Activated T-cell treated with anti-CD3 and anti-CD28 coated beads, Interleukin-2, amount 50 U/mL, for 72 hours (primary cell): ENCODE measurements at regions not wholly inside any gene's neighbourhood (a gene's known extent, or its start where the extent isn't known, plus 50 kb on each side); places are given as distances from the start of the nearest gene placed in this dataset.

Experiments used
- ATAC-seq, 2 donors: fragments of 150-1000 bp; cut with Tn5 transposase; replicated peaks in 1 of 2; 2 replicates each; pipeline ENCODE4 v1.10.0; 2021; ENCODE audit warnings: moderate library complexity in 2 of 2, mild to moderate bottlenecking in 1 of 2
- DNase-seq, 2 donors: peaks; one replicate each; pipeline ENCODE4 v3.0.0; 2021 to 2022; ENCODE audit warnings: mixed read lengths in 1 of 2
- H3K27ac Mint-ChIP-seq: one replicate; pipeline ENCODE4 v1.8.0; 2022; ENCODE audit warnings: mild to moderate bottlenecking, moderate library complexity, mixed read lengths
- H3K27me3 Mint-ChIP-seq: one replicate; pipeline ENCODE4 v1.8.0; 2022; ENCODE audit warnings: low read depth, mixed read lengths
- H3K36me3 Mint-ChIP-seq, 2 donors: one replicate each; pipeline ENCODE4 v1.8.0; 2022; ENCODE audit warnings: mixed read lengths in 2 of 2, mild to moderate bottlenecking in 1 of 2; ENCODE audit not compliant: insufficient read depth in 2 of 2
- H3K4me1 Mint-ChIP-seq: one replicate; pipeline ENCODE4 v1.8.0; 2022; ENCODE audit warnings: low read depth, mixed read lengths
- H3K4me3 Mint-ChIP-seq, 2 donors: one replicate each; pipeline ENCODE4 v1.8.0; 2022; ENCODE audit warnings: mild to moderate bottlenecking in 2 of 2, mixed read lengths in 2 of 2, moderate library complexity in 2 of 2
- H3K9me3 Mint-ChIP-seq, 2 donors: one replicate each; pipeline ENCODE4 v1.8.0; 2022; ENCODE audit warnings: mixed read lengths in 2 of 2

DNA sequence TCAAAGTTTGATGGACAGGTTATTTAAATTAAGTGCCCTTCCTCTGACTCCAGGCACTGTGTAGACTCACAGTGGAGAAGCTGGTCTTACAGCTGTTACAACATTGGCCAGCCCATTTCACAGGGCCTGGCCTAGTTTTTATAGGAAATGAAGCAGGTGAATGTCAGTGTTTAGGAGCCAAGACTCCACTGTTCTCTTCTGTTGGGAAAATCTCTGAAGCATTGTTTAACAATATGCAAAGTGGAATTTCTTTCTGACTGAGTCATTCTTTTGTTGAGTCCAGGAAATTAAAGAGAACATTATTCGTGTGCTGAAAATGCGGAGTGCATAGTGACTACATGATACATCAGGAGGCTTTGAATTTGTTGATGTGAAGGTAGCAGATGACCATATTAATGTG, 64.7 kb downstream of the ARRDC4 start:
- H3K4me1 Mint-ChIP-seq, result no peaks in the 10 kb centered on the region
- H3K36me3 Mint-ChIP-seq, result peaks cover 0 to 1% of the 10 kb centered on the region in 2 donors
- H3K27me3 Mint-ChIP-seq, result no peaks in the 10 kb centered on the region
- H3K4me3 Mint-ChIP-seq, result no peak overlapping the region
- no peak overlapping the region for H3K27ac Mint-ChIP-seq
- ATAC-seq (no peak), DNase-seq (no peak)
- peaks cover 4 to 10% of the 10 kb centered on the region in 2 donors for H3K9me3 Mint-ChIP-seq

DNA sequence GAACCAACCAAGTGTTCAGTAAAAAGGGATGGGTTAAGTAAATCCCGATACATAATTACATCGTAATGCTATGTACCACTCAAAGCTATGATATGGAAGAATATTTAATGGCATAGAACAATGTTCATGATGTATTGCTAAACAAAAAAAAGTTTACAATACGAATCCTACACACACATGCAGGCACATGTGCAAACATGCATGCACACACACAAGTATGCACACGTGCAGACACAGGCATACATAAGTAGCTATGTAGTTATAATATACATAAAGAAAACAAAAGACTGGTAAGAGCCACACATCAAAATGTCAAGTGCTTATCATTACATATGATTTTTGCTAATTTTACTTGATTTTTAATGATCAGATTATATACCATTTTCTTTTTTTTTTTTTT, 74.2 kb downstream of the ARRDC4 start:
- DNase-seq, result no peak
- Mint-ChIP-seq H3K4me1 (no peaks in the 10 kb centered on the region), H3K36me3 (no peaks in the 10 kb centered on the region), H3K9me3 (no peaks in the 10 kb centered on the region), H3K27ac (no peak overlapping the region), H3K27me3 (no peaks in the 10 kb centered on the region), H3K4me3 (no peak overlapping the region)
- ATAC-seq, result no peak

DNA sequence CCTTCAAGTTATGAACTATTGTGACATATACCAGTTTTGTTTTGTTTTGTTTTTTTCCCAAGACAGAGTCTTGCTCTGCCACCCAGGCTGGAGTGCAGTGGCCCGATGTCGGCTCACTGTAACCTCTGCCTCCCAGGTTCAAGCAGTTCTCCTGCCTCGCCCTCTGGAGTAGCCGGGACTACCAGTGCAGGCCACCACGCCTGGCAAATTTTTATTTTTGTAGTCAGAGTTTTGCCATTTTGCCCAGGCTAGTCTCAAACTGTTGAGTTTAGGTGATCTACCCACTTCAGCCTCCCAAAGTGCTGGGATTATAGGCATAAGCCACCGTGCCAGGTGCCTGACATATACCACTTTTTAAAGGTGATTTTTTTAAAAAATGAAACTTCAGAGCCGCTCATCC, 74.6 kb downstream of the ARRDC4 start:
- no peak overlapping the region for H3K4me3 Mint-ChIP-seq
- no peaks in the 10 kb centered on the region for H3K36me3 Mint-ChIP-seq
- no peaks in the 10 kb centered on the region for H3K27me3 Mint-ChIP-seq
- no peaks in the 10 kb centered on the region for H3K9me3 Mint-ChIP-seq
- no peak overlapping the region for H3K27ac Mint-ChIP-seq
- no peak for DNase-seq
- no peaks in the 10 kb centered on the region for H3K4me1 Mint-ChIP-seq
- ATAC-seq, result no peak

DNA sequence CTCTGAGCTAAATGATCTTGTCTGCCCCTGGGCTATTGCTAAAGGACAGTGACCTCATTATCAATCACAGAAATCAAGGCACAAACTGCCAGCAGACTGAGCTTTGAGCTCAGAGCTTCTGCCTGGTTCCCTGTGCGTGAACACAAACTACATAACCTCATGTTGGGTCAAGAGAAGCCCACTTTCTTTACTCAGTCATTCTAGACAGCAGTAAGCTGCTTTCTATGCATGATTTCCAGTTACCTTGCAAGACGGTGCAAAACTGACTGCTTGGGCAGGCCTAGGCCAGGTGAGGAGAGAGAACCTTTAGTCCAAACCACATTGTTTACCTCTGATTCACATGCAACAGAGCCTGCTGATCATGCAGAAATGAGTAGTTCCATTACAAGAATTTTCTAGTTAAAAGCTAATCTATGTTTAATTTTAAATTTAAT, 75.1 kb downstream of the ARRDC4 start:
- no peak overlapping the region for H3K4me3 Mint-ChIP-seq
- ATAC-seq, result no peak
- H3K9me3 Mint-ChIP-seq, result no peaks in the 10 kb centered on the region
- DNase-seq, result no peak
- H3K4me1 Mint-ChIP-seq, result no peaks in the 10 kb centered on the region
- H3K27ac Mint-ChIP-seq, result no peak overlapping the region
- H3K27me3 Mint-ChIP-seq, result no peaks in the 10 kb centered on the region
- no peaks in the 10 kb centered on the region for H3K36me3 Mint-ChIP-seq

DNA sequence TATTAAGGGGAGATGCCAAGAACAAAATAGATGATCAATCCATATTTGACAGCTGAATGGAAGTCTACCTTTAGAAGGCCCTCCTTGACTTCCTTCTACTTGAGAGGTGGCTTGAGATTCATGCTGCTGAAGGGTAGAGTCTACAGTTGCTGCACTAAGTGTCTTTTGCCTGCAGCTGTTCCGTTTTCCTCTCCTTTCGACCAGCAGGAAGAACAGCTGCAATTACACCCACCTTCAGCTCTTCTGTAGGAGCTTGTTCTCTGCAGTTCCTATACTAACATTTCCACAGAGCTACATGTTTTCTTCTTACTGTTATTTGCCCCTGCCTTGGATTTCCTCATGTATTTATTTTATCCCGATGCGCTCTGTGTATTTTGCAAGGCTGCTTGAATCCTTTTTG, 79.1 kb downstream of the ARRDC4 start:
- DNase-seq (no peak), ATAC-seq (no peak)
- Mint-ChIP-seq H3K4me1 (no peaks in the 10 kb centered on the region), H3K27ac (no peak overlapping the region), H3K9me3 (no peaks in the 10 kb centered on the region), H3K4me3 (no peak overlapping the region), H3K27me3 (no peaks in the 10 kb centered on the region), H3K36me3 (no peaks in the 10 kb centered on the region)

DNA sequence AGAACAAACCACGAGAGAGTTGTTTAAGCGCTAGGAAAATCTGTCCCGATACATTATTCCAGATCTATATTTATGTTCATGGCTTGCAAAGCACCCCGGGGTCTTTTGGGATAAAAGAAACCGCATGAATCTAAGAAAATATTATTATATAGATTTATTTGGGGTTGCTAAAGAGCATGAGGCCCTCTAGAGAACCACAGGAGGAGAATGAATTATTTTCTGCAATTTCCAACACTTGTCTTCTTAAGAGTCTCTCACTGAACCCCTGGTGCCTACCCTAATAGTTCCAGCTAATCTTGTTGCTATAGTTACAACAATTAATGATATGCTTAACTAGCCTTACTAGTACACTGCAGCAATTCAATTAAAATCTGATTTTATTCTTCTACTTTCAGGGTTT, 79.6 kb downstream of the ARRDC4 start:
- ATAC-seq (no peak), DNase-seq (no peak)
- H3K27me3 Mint-ChIP-seq, result no peaks in the 10 kb centered on the region
- H3K36me3 Mint-ChIP-seq, result no peaks in the 10 kb centered on the region
- no peak overlapping the region for H3K27ac Mint-ChIP-seq
- no peaks in the 10 kb centered on the region for H3K9me3 Mint-ChIP-seq
- no peak overlapping the region for H3K4me3 Mint-ChIP-seq
- no peaks in the 10 kb centered on the region for H3K4me1 Mint-ChIP-seq

DNA sequence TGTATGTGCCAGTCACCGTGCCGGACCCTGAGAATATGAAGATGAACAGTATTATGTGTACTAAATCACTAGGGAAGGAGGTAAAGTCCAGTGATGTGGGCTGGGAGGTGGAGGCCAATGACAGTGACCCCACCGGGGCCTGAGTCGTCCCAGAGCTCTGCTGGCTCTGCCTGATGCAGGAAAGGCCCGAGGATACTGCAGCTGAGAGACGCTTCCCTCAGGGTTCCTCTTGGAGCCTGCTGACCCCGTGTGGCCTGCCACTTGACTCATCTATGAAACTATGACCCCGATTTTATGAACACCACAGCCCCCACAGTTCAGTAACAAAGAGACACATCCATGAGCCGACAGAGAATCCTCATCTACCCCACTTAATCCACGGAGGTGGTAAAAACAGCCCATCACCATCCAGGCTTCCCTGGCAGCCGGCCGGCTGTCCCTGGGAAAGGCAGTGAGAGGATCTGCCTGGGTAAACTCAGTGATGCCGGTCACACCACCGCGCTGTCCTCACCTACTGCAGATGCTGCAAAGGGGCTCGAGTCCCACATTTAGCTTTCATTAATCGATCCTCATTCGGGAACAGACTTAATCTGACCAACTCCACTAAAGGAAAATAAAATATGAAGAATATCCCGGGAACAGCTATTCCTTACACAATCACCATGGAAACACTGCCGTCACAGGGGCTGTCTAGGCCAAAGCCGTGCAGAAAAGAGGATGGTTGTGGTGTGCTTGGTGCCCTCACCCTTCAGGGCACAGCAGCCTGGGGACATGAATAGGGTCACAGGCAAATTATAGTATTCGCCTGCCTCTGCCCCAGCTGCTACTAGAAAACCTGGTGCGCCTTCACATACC, 82.9 kb downstream of the ARRDC4 start:
- Mint-ChIP-seq H3K9me3 (no peaks in the 10 kb centered on the region), H3K4me1 (no peaks in the 10 kb centered on the region), H3K27me3 (no peaks in the 10 kb centered on the region), H3K4me3 (no peak overlapping the region), H3K27ac (no peak overlapping the region), H3K36me3 (no peaks in the 10 kb centered on the region)
- no peak for ATAC-seq
- DNase-seq, result no peak

DNA sequence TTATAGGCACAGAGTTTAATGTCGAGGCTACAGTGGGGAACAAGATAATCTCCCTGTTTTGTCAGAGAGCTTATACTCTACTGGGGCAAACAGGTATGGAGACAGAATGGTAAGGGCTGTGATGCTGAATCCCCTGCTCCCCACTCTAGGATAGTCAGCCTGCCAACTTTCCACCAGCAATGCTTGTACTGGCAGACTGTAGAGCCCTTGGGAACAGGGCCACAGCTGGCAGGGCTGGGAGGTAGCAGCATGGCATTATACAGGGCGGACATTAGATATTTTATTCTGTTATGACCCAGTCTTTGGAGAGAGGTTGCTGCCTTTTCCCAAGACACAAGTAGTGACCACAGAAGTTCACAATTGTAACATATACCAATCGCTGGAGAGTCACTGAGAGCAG, 91.2 kb downstream of the ARRDC4 start:
- Mint-ChIP-seq H3K4me3 (no peak overlapping the region), H3K4me1 (no peaks in the 10 kb centered on the region), H3K27me3 (no peaks in the 10 kb centered on the region), H3K27ac (no peak overlapping the region), H3K9me3 (peaks cover 1 to 2% of the 10 kb centered on the region in 2 donors), H3K36me3 (no peaks in the 10 kb centered on the region)
- DNase-seq, result no peak
- no peak for ATAC-seq

DNA sequence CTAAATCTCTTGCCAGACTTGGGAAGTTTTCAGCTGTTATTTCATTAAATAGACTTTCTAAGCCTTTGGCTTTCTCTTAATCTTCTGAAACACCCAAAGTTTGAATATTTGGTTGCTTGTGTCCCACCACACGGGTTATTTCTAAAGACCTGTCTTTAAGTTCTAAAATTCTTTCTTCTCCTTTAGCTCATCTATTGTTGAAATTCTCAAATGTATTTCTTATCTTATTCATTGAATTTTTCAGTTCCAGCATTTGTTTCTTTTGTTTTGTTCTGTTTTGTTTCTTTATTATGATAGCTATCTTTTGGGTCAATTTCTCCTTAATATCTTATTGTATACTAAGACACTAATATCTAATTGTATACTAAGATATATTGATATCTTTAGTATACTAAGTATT, 97.0 kb downstream of the ARRDC4 start:
- Mint-ChIP-seq H3K27me3 (no peaks in the 10 kb centered on the region), H3K27ac (no peak overlapping the region), H3K9me3 (peaks cover 5 to 9% of the 10 kb centered on the region in 2 donors), H3K36me3 (peaks cover 2 to 6% of the 10 kb centered on the region in 2 donors), H3K4me1 (no peaks in the 10 kb centered on the region), H3K4me3 (no peak overlapping the region)
- DNase-seq (no peak), ATAC-seq (no peak)

DNA sequence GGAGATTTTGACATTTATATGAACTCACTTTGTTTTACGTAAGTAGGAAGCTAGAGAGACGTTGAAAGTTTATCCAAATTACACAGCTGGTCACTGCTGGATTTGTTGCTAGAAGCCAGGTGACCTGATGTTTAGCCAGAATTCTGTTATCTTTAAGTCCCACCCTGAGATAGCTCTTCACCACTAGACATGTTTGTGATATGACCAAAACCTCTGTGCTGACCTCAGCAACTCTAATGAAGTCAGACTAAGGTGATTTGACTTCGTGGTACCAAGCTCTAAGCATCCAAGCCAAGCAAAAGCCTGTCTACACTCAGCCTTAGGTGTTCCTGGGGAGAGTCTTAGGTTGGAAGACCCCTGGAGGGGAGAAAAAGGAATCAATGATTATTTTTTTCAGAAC, 102.4 kb downstream of the ARRDC4 start:
- H3K4me1 Mint-ChIP-seq, result no peaks in the 10 kb centered on the region
- peaks cover 2 to 6% of the 10 kb centered on the region in 2 donors for H3K36me3 Mint-ChIP-seq
- no peaks in the 10 kb centered on the region for H3K27me3 Mint-ChIP-seq
- peaks cover 2 to 6% of the 10 kb centered on the region in 2 donors for H3K9me3 Mint-ChIP-seq
- no peak overlapping the region for H3K27ac Mint-ChIP-seq
- DNase-seq, result no peak
- H3K4me3 Mint-ChIP-seq, result no peak overlapping the region
- no peak for ATAC-seq

DNA sequence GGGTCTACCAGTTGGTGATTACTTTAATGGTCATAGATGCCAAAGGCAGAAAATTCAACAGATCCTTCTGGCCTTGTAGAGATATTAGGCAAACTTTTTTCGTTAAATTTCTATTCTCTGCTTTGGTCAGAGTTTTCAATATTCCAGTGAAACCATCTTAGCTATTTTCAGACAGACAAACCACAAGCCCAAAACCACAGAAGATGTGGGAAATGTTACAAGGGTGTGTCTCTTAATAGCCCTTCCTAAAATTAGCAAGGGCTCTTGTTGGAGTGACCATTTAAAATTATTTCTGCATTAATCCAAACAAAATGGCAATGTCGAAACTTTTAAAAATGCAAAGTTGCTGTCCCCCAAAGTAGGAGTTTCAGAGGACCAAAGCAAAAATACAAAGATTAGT, 102.8 kb downstream of the ARRDC4 start:
- no peak overlapping the region for H3K27ac Mint-ChIP-seq
- ATAC-seq, result no peak
- DNase-seq, result no peak

DNA sequence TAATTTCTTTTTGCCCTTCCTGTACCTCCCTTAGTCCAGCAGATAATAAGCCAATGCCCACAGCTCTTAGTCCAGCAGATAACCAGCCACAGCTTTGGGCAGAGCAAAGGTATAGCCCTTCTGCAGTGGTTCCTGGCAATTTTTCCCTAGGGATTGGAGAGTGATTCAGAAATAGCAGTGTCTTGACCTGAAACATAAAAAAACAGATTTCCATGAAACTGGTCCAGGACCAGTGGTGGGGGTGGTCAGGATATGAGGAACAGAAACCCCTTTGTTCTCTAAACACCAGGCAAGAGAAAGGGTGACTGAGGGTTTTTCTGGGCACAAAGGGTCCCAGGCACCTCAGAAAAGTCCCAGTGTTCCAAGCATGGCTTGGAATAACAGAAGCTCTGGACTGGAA, 103.4 kb downstream of the ARRDC4 start:
- no peak for ATAC-seq

More for the DNA sequence above, 102.8 kb downstream of the ARRDC4 start:
- Mint-ChIP-seq H3K4me3 (no peak overlapping the region), H3K36me3 (peaks cover 2 to 6% of the 10 kb centered on the region in 2 donors), H3K9me3 (peaks cover 2 to 6% of the 10 kb centered on the region in 2 donors), H3K4me1 (no peaks in the 10 kb centered on the region), H3K27me3 (no peaks in the 10 kb centered on the region)

DNA sequence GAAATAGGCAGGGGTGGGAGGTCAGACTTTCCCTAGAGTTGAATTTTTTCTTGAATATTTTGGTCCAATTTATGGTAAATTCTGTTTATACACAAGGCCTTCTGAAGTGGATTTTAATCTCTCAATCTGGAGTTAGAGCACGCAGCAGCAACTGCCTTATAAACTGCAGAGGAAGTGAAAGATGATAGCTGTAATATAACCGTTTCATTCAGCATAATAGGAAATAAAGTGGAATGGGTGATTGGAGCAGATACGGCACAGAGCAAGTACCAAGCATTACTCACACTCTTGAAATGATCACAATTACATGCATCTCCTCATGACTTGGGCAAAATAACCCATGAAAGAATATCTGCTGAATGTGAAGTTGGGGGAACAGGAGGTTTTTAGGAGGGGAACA, 106.8 kb downstream of the ARRDC4 start:
- H3K4me3 Mint-ChIP-seq, result no peak overlapping the region
- ATAC-seq (no peak), DNase-seq (no peak)
- no peaks in the 10 kb centered on the region for H3K9me3 Mint-ChIP-seq
- H3K27me3 Mint-ChIP-seq, result no peaks in the 10 kb centered on the region
- H3K36me3 Mint-ChIP-seq, result no peaks in the 10 kb centered on the region
- H3K27ac Mint-ChIP-seq, result no peak overlapping the region
- no peaks in the 10 kb centered on the region for H3K4me1 Mint-ChIP-seq

More for the DNA sequence above, 103.4 kb downstream of the ARRDC4 start:
- Mint-ChIP-seq H3K4me3 (no peak overlapping the region), H3K27me3 (no peaks in the 10 kb centered on the region), H3K27ac (no peak overlapping the region), H3K36me3 (peaks cover 0 to 2% of the 10 kb centered on the region in 2 donors), H3K9me3 (peaks cover 2 to 4% of the 10 kb centered on the region in 2 donors), H3K4me1 (no peaks in the 10 kb centered on the region)
- no peak for DNase-seq

DNA sequence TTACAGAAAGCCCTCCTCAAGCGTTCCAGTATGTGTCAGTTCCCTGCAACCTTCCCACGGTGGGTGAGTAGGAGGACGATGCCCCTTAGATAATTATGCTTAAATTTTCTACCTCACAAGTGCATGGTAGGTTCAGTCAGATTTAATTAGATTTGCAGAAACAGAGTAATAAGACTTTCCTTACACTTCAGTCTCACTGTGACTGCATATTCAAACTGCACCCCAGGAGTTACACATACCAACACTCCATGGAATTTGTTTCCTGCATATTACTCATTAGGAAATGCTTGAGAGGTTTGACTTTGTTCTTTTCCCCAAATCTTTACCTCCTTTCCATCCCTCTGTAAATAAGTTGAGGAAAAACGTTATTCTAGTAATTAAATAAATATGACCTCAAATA, 108.8 kb downstream of the ARRDC4 start:
- ATAC-seq (no peak), DNase-seq (no peak)
- Mint-ChIP-seq H3K27ac (no peak overlapping the region), H3K36me3 (no peaks in the 10 kb centered on the region), H3K4me1 (no peaks in the 10 kb centered on the region), H3K4me3 (no peak overlapping the region), H3K27me3 (no peaks in the 10 kb centered on the region), H3K9me3 (no peaks in the 10 kb centered on the region)
